Body of pancreas (tissue), 4 donors: ENCODE measurements at regions not wholly inside any gene's neighbourhood (a gene's known extent, or its start where the extent isn't known, plus 50 kb on each side); places are given as distances from the start of the nearest gene placed in this dataset.

Experiments used
- CTCF ChIP-seq, 7 experiments: fragments of 450-650 bp in 4 of 7; fragments of 200-600 bp in 3 of 7; sonication (generic) in 3 of 7; IDR thresholded peaks; one replicate each; pipeline ENCODE4 v1.5.1; 2016 to 2019; ENCODE audit warnings: antibody characterized with exemption in 7 of 7
- POLR2A ChIP-seq, 3 donors: fragments of 450-650 bp; IDR thresholded peaks; one replicate each; pipeline ENCODE4 v1.6.1; 2016; ENCODE audit warnings: antibody characterized with exemption in 3 of 3, mild to moderate bottlenecking in 2 of 3

DNA sequence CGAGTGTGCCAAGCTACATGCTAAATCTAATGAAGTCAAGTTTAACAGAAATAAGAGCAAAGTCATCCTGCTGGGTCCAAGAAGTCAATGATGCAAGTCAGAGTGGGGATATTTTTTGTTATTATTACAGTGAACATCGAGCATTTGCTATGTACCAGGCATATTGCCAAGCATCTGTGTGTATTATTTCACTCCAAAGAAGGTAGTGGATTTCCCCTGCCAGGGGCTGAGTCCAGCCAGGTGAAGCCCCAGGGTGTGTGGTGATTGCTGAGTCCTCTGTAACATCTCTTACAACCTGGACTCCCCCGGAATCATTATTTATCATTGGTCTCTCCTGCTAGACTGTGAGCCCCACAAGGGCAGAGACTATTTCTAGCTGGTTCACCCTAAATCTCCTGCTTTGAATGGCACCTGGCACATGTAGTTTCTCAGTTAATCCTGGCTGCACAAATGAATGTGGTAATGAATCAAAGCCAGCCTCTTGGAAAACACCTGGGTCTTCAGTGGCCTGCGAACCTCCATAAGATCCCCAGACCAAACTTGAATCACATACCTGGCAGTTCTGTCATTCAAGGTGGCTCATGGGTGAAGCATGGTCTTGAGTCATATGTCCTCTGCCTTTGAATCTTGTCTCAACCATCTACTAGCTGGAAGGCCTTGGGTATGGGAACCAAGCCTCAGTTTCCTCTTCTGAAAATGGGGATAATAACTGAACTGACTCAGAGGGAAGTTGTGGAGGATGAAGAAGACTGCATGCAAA, 549.2 kb downstream of the MIAT start:
- TF ChIP-seq CTCF (IDR thresholded peaks at IDR 0.05) (no peak), POLR2A (IDR thresholded peaks at IDR 0.05) (no peak)
